GM12801 (cell line): ENCODE measurements at regions not wholly inside any gene's neighbourhood (a gene's known extent, or its start where the extent isn't known, plus 50 kb on each side); places are given as distances from the start of the nearest gene placed in this dataset.

ENCODE experiments used
- TF ChIP-seq, protein P1 (sequence below): IDR thresholded peaks from one replicate; pipeline ENCODE4 v1.5.1; 2011; ENCODE audit warnings: control low read depth; ENCODE audit not compliant: insufficient read length; ENCODE audit errors: extremely low read depth

DNA sequence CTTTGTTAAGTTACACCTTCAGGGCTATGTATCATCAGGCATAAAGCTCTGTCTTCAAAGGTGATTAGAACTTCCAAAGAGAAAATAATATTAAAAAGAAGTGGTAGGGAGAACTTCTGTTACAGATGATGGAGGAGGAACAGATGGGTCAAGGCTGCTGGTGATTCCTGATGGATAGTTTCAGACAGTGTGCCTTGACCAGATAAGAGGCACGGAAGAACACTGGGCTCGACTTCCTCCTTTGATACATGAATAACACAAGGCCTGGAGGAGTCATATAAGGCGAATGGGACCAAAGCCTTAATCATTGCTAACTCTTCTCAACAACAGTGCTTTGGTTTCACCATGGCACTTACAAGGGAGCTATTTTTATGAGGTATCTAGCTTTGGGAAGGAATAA lies 128.1 kb upstream of the RXFP2 start:
- TF ChIP-seq, protein P1, sequence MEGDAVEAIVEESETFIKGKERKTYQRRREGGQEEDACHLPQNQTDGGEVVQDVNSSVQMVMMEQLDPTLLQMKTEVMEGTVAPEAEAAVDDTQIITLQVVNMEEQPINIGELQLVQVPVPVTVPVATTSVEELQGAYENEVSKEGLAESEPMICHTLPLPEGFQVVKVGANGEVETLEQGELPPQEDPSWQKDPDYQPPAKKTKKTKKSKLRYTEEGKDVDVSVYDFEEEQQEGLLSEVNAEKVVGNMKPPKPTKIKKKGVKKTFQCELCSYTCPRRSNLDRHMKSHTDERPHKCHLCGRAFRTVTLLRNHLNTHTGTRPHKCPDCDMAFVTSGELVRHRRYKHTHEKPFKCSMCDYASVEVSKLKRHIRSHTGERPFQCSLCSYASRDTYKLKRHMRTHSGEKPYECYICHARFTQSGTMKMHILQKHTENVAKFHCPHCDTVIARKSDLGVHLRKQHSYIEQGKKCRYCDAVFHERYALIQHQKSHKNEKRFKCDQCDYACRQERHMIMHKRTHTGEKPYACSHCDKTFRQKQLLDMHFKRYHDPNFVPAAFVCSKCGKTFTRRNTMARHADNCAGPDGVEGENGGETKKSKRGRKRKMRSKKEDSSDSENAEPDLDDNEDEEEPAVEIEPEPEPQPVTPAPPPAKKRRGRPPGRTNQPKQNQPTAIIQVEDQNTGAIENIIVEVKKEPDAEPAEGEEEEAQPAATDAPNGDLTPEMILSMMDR, result no peak

- TF ChIP-seq, protein P1, result no peak
These were observed 125.3 kb upstream of the RXFP2 start for GRCh38 chr13:31614073-31614472.

- TF ChIP-seq, protein P1, result no peak
These were observed 124.6 kb upstream of the RXFP2 start for GRCh38 chr13:31614704-31615103.

- TF ChIP-seq, protein P1, result no peak
These were observed 114.2 kb upstream of the RXFP2 start for GRCh38 chr13:31625115-31625514.

- TF ChIP-seq, protein P1, result no peak
These were observed 112.1 kb upstream of the RXFP2 start for GRCh38 chr13:31627097-31627845.

DNA sequence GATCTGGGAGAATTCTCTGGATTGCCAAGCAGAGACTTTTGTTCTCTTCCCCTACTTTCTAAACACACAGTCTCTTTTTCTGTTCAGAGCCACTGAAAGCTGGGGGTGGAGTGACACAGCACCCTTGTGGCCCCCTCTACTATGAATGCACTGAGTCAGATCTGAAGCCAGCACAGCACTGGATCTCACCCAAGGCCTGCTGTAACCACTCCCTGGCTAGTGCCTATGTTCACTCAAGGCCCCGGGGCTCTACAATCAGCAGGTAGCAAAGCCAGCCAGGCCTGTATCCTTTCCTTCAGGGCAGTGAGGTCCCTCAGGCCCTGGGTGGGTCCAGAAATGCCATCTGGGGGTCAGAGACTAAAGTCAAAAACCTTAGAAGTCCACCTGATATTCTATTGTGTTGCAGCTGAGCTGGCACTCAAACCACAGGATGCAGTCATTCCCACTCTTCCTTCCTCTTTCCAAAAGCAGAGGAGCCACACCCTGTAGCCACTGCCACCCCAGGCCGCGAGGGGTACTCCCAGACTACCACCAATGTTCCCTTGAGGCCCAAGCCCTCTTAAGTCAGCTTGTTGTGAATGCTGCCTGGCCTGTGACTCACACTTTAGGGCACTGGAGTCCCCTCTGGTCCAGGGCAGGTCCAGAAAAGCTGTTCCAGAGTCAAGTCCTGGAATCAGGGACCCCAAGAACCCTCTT lies 110.1 kb upstream of the RXFP2 start:
- TF ChIP-seq, protein P1, result no peak

GRCh38 chr13:31631071-31631470 lies 108.3 kb upstream of the RXFP2 start:
- TF ChIP-seq, protein P1, result no peak
